ENCODE measurements at regions not wholly inside any gene's neighbourhood (a gene's known extent, or its start where the extent isn't known, plus 50 kb on each side); places are given as distances from the start of the nearest gene placed in this dataset.
A peak's percentile ranks its signal among the peaks of the same experiment; 100 is the strongest.

DNA sequence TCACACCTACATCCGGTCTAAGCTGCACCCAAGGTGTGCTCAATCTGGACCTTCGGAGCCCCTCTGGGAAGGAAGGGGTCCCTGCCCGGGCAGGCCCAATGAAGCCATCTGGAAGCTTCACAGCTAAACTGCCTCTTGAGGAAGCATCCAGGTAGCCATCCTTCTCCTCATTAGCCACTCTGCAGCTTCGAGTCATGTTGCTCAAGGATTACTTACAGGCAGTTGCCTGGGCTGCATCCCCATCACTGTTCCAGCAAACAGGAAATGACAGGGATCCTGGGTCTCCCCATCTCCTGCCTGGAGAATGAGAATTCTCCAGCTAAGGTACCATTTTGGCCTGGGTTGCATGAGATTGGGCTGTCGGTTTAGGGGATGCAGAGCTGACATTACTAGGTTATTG, 91.7 kb downstream of the ERMARD start:
- DNase-seq (ENCODE audit: low spot score, unreplicated experiment), result no peak
- Mint-ChIP-seq H3K4me3 (ENCODE audit: low read depth) (no peak overlapping the region), H3K4me1 (ENCODE audit: low read depth) (peaks cover 1% of the 10 kb centered on the region), H3K27ac (no peak overlapping the region), H3K36me3 (ENCODE audit: insufficient read depth) (no peaks in the 10 kb centered on the region), H3K27me3 (peaks cover 15% of the 10 kb centered on the region), H3K9me3 (ENCODE audit: low read depth) (no peaks in the 10 kb centered on the region)
- TF ChIP-seq, protein P1, sequence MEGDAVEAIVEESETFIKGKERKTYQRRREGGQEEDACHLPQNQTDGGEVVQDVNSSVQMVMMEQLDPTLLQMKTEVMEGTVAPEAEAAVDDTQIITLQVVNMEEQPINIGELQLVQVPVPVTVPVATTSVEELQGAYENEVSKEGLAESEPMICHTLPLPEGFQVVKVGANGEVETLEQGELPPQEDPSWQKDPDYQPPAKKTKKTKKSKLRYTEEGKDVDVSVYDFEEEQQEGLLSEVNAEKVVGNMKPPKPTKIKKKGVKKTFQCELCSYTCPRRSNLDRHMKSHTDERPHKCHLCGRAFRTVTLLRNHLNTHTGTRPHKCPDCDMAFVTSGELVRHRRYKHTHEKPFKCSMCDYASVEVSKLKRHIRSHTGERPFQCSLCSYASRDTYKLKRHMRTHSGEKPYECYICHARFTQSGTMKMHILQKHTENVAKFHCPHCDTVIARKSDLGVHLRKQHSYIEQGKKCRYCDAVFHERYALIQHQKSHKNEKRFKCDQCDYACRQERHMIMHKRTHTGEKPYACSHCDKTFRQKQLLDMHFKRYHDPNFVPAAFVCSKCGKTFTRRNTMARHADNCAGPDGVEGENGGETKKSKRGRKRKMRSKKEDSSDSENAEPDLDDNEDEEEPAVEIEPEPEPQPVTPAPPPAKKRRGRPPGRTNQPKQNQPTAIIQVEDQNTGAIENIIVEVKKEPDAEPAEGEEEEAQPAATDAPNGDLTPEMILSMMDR (IDR thresholded peaks at IDR 0.05; ENCODE audit: unreplicated experiment), result no peak

DNA sequence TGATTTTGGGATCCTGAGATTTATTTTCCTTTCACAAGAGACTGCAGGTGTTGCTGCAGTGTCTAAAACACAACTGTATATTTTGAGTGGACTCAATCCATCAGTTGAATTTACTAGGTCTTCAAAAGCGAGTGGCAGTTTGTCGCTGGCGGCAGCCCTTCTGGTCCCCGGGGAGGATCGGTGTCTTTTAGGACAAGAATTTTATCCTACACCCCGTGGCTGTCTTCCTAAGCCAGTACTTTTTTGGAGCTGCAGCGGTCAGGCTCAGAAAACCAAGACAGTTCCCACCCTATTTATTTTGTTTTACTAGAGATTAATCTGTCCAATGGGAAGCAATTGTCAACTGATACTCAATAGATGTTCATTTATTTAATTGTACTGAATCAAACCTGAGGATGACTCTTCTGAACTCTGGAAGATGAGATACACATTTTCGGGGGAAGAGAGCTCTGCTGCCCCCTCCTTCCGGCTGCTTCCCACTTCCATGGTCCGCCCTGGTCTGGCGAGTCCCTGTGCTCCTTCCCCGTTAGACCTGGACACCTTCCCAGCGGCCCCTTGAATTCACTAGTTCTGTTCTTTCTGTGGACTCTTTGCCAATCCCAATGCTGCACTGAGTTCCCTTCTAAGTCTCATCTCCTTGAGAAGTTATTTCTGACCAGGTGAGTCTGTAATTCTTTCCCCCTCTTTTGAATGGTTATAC, 90.6 kb downstream of the ERMARD start:
- H3K9me3 Mint-ChIP-seq (ENCODE audit: low read depth), result no peaks in the 10 kb centered on the region
- H3K36me3 Mint-ChIP-seq (ENCODE audit: insufficient read depth), result no peaks in the 10 kb centered on the region
- no peak overlapping the region for H3K4me3 Mint-ChIP-seq (ENCODE audit: low read depth)
- no peak overlapping the region for H3K27ac Mint-ChIP-seq
- DNase-seq (ENCODE audit: low spot score, unreplicated experiment), result peak; percentile 1
- H3K27me3 Mint-ChIP-seq, result peaks cover 15% of the 10 kb centered on the region
- no peaks in the 10 kb centered on the region for H3K4me1 Mint-ChIP-seq (ENCODE audit: low read depth)
- TF ChIP-seq, protein P1 (IDR thresholded peaks at IDR 0.05; ENCODE audit: unreplicated experiment), result no peak

DNA sequence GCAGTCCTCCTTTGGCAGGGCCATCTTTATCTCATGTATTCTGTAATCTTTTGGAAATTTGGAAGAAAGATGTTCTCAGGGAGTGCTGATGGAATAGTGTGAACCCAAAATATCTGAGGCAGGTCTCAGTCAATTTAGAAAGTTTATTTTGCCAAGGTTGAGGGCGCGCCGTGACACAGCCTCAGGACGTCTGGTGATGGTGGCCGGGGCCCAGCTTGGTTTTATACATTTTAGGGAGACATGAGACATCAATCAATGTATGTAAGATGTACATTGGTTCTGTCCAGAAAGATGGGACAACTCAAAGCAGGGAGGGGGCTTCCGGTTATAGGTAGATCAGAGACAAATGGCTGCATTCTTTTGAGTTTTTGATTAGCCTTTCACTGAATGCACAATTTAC, 89.8 kb downstream of the ERMARD start:
- H3K27ac Mint-ChIP-seq, result no peak overlapping the region
- no peak for DNase-seq (ENCODE audit: low spot score, unreplicated experiment)
- H3K4me1 Mint-ChIP-seq (ENCODE audit: low read depth), result no peaks in the 10 kb centered on the region
- no peaks in the 10 kb centered on the region for H3K36me3 Mint-ChIP-seq (ENCODE audit: insufficient read depth)
- TF ChIP-seq, protein P1 (IDR thresholded peaks at IDR 0.05; ENCODE audit: unreplicated experiment), result no peak
- peaks cover 18% of the 10 kb centered on the region for H3K27me3 Mint-ChIP-seq
- H3K4me3 Mint-ChIP-seq (ENCODE audit: low read depth), result no peak overlapping the region
- no peaks in the 10 kb centered on the region for H3K9me3 Mint-ChIP-seq (ENCODE audit: low read depth)

GRCh38 chr6:169839898-169840631, 88.6 kb downstream of the ERMARD start:
- H3K4me1 Mint-ChIP-seq (ENCODE audit: low read depth), result no peaks in the 10 kb centered on the region
- peaks cover 11% of the 10 kb centered on the region for H3K9me3 Mint-ChIP-seq (ENCODE audit: low read depth)
- DNase-seq (ENCODE audit: low spot score, unreplicated experiment), result no peak
- TF ChIP-seq, protein P1 (IDR thresholded peaks at IDR 0.05; ENCODE audit: unreplicated experiment), result no peak
- no peak overlapping the region for H3K4me3 Mint-ChIP-seq (ENCODE audit: low read depth)
- H3K27me3 Mint-ChIP-seq, result peaks cover 14% of the 10 kb centered on the region
- no peaks in the 10 kb centered on the region for H3K36me3 Mint-ChIP-seq (ENCODE audit: insufficient read depth)
- H3K27ac Mint-ChIP-seq, result no peak overlapping the region

DNA sequence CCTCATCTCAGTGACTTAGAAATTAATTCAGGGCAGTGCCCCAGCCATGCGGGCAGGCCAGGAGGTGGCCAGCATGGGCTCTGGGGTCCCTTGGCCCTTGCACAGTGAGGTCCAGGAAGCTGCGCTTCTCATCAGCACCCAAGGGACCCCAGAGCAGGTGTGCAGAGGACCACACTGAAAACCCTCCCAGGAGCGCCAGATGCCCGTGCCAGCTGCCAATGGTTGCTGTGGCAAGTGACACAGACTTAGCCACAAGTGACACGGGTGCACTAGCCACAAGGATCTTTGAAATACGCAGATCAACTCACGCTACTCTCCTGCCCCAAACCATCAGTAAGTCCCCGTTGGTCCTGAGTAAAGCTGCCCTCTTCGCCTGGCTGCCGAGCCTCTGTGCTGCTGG, 88.1 kb downstream of the ERMARD start:
- Mint-ChIP-seq H3K4me3 (ENCODE audit: low read depth) (no peak overlapping the region), H3K27ac (no peak overlapping the region), H3K36me3 (ENCODE audit: insufficient read depth) (no peaks in the 10 kb centered on the region), H3K9me3 (ENCODE audit: low read depth) (peaks cover 11% of the 10 kb centered on the region), H3K27me3 (peaks cover 13% of the 10 kb centered on the region), H3K4me1 (ENCODE audit: low read depth) (no peaks in the 10 kb centered on the region)
- no peak for DNase-seq (ENCODE audit: low spot score, unreplicated experiment)
- TF ChIP-seq, protein P1 (IDR thresholded peaks at IDR 0.05; ENCODE audit: unreplicated experiment), result no peak
